K562 (cell line): ENCODE measurements at regions not wholly inside any gene's neighbourhood (a gene's known extent, or its start where the extent isn't known, plus 50 kb on each side); places are given as distances from the start of the nearest gene placed in this dataset.

Experiments
- ATAC-seq: fragments of 200-7000 bp; cut with Tn5 transposase; 3 replicates; pipeline ENCODE4 v1.9.1; 2020; ENCODE audit warnings: moderate library complexity
- BruUV-seq: library from RNA; stranded (reverse); fragments of 400-500 nt; replicated peaks from 2 replicates; lab custom pipeline; 2021; lab: Mats Ljungman, UMichigan
- CTCF ChIA-PET: fragments of 300-600 bp; formaldehyde crosslinking; extraction: SDS; loops from one replicate; lab custom pipeline; 2021; ENCODE audit warnings: low intra/inter-chr PET ratio; lab: Yijun Ruan, JAX
- POLR2A ChIA-PET: fragments of 300-600, 350-650 bp; sonication (Branson Sonifier 250); formaldehyde crosslinking; extraction: SDS; loops from one replicate; lab custom pipeline; 2021; ENCODE audit warnings: antibody characterized with exemption, inconsistent platforms; lab: Yijun Ruan, JAX
- DNase-seq, 4 experiments: peaks; one replicate each; pipeline versions ENCODE4 v3.0.0 to v3.0.0-alpha.2; 2011 to 2018; ENCODE audit warnings: low spot score in 3 of 4, mixed read lengths in 3 of 4; ENCODE audit errors: extremely low read depth in 1 of 4
- FAIRE-seq: peaks from 2 replicates; lab custom pipeline; 2011; peaks lifted over from hg19 to GRCh38; lab: Jason Lieb, UNC
- H2AFZ ChIP-seq: 2 replicates; pipeline ENCODE4 v1.6.0; 2011; ENCODE audit warnings: low read depth, low read length, control low read depth, inconsistent platforms
- H3K27ac ChIP-seq: fragments of 200-600 bp; 3 replicates; pipeline ENCODE4 v1.8.0; 2011; ENCODE audit warnings: low read depth, mild to moderate bottlenecking, control low read depth, inconsistent platforms, low read length, moderate library complexity, mixed read lengths; ENCODE audit errors: extremely low read depth
- H3K27me3 ChIP-seq, 2 experiments: fragments of 300-600 bp in 1 of 2; 2 replicates in 1 of 2; 3 replicates in 1 of 2; pipeline versions ENCODE4 v1.6.0 to v1.8.0; 2011; ENCODE audit warnings: inconsistent platforms in 2 of 2, low read length in 2 of 2, mild to moderate bottlenecking in 1 of 2, mixed read lengths in 1 of 2, moderate library complexity in 1 of 2; ENCODE audit not compliant: control insufficient read depth in 2 of 2, insufficient read depth in 2 of 2
- H3K36me3 ChIP-seq: fragments of 300-600 bp; 3 replicates; pipeline ENCODE4 v1.8.0; 2011; ENCODE audit warnings: mild to moderate bottlenecking, low read length, inconsistent platforms; ENCODE audit not compliant: control insufficient read depth, insufficient read depth
- H3K4me1 ChIP-seq, 2 experiments: fragments of 200-600 bp in 1 of 2; replicated peaks in 1 of 2; 2 replicates in 1 of 2; 3 replicates in 1 of 2; pipeline versions ENCODE4 v1.5.1 to v1.8.0; 2011; ENCODE audit warnings: inconsistent platforms in 2 of 2, low read length in 2 of 2, mild to moderate bottlenecking in 1 of 2, mixed read lengths in 1 of 2, moderate library complexity in 1 of 2; ENCODE audit not compliant: control insufficient read depth in 2 of 2, insufficient read depth in 2 of 2
- H3K4me2 ChIP-seq: 2 replicates; pipeline ENCODE4 v1.6.1; 2011; ENCODE audit warnings: low read length, control low read depth, inconsistent platforms, mixed read lengths; ENCODE audit not compliant: insufficient read depth
- H3K4me3 ChIP-seq: fragments of 200-600 bp; sonication (generic), shearing (Covaris generic); 2 replicates; pipeline ENCODE4 v1.5.1; 2016; ENCODE audit warnings: control low read depth, inconsistent platforms
- H3K79me2 ChIP-seq: fragments of 200-600 bp; 3 replicates; pipeline ENCODE4 v1.8.0; 2011; ENCODE audit warnings: low read length, inconsistent platforms; ENCODE audit not compliant: control insufficient read depth, insufficient read depth
- H3K9ac ChIP-seq, 2 experiments: 2 replicates each; pipeline versions ENCODE4 v1.6.0 to v1.6.1; 2011; ENCODE audit warnings: low read depth in 2 of 2, low read length in 2 of 2, control low read depth in 1 of 2, inconsistent platforms in 1 of 2, mild to moderate bottlenecking in 1 of 2, mixed read lengths in 1 of 2; ENCODE audit not compliant: insufficient read depth in 1 of 2
- H3K9me1 ChIP-seq: one replicate; pipeline ENCODE4 v1.6.0; 2011; ENCODE audit warnings: inconsistent platforms, mild to moderate bottlenecking, low read length, moderate library complexity; ENCODE audit not compliant: control insufficient read depth, insufficient read depth
- H3K9me3 ChIP-seq: replicated peaks from 2 replicates; pipeline ENCODE4 v1.5.1; 2011; ENCODE audit warnings: low read depth, low read length, inconsistent platforms; ENCODE audit not compliant: control insufficient read depth, insufficient read depth
- H4K20me1 ChIP-seq: replicated peaks from 2 replicates; pipeline ENCODE4 v1.6.1; 2011; ENCODE audit warnings: low read length, inconsistent platforms, mixed read lengths; ENCODE audit not compliant: control insufficient read depth, insufficient read depth
- CBX2 ChIP-seq: fragments of 200-600 bp; sonication (generic); IDR thresholded peaks from one replicate; pipeline ENCODE4 v1.6.1; 2012; ENCODE audit warnings: mild to moderate bottlenecking, low read length, inconsistent platforms; ENCODE audit not compliant: insufficient read depth, poor library complexity, severe bottlenecking
- CTBP1 ChIP-seq: fragments of 450-650 bp; IDR thresholded peaks from 2 replicates; pipeline ENCODE4 v1.6.1; 2016; ENCODE audit warnings: borderline replicate concordance
- GABPB2 ChIP-seq: fragments of 250-450 bp; sonication (Bioruptor Pico); conservative IDR thresholded peaks from 2 replicates; pipeline ENCODE4 v1.5.1; 2021; ENCODE audit warnings: mild to moderate bottlenecking
- NFXL1 ChIP-seq: fragments of 450-650 bp; formaldehyde crosslinking; IDR thresholded peaks from 2 replicates; pipeline ENCODE4 v1.4.0; 2021; ENCODE audit warnings: mild to moderate bottlenecking
- SMC3 ChIP-seq: conservative IDR thresholded peaks from 2 replicates; pipeline ENCODE4 v1.6.1; 2011; ENCODE audit warnings: low read depth, low read length, improper control_type of control experiment; ENCODE audit not compliant: insufficient read depth
- STAT5B ChIP-seq: fragments of 250-450 bp; sonication (Bioruptor Pico); IDR thresholded peaks from 2 replicates; pipeline ENCODE4 v1.8.0; 2021; ENCODE audit warnings: mild to moderate bottlenecking, inconsistent platforms
- WGBS: fragments of 100-300 bp; shearing (Covaris generic); methylation state at CpG from one replicate; pipeline ENCODE4 v1.1.6; 2016; ENCODE audit warnings: low coverage, mixed read lengths; ENCODE audit not compliant: insufficient coverage; ENCODE audit errors: missing lambda C conversion rate; 5-methylcytosine and 5-hydroxymethylcytosine counted together
- in situ Hi-C: fragments of 300-500 bp; cut with MboI; formaldehyde crosslinking; loops from 4 replicates; pipeline ENCODE4 v1.15.0; 2018; ENCODE audit warnings: inconsistent platforms, mixed read lengths
- intact Hi-C: fragments of 100-400 bp; cut with micrococcal nuclease; formaldehyde crosslinking; loops from 2 replicates; pipeline ENCODE4 v1.14.2; 2022
- TF ChIP-seq, protein P1 (sequence below): fragments of 450-650 bp; IDR thresholded peaks from 2 replicates; pipeline ENCODE4 v1.6.1; 2017; ENCODE audit warnings: mild to moderate bottlenecking, moderate library complexity
- TF ChIP-seq, protein P2 (sequence below), 2 experiments: fragments of 450-650 bp; IDR thresholded peaks; 2 replicates each; pipeline ENCODE4 v1.6.1; 2018; ENCODE audit warnings: mild to moderate bottlenecking in 2 of 2, low read depth in 1 of 2; ENCODE audit not compliant: partially characterized antibody in 2 of 2
- TF ChIP-seq, protein P3 (sequence below): sonication (generic); formaldehyde crosslinking; IDR thresholded peaks from 2 replicates; pipeline ENCODE4 v1.8.0; 2022; ENCODE audit warnings: missing genetic modification reagents, mild to moderate bottlenecking, borderline replicate concordance

DNA sequence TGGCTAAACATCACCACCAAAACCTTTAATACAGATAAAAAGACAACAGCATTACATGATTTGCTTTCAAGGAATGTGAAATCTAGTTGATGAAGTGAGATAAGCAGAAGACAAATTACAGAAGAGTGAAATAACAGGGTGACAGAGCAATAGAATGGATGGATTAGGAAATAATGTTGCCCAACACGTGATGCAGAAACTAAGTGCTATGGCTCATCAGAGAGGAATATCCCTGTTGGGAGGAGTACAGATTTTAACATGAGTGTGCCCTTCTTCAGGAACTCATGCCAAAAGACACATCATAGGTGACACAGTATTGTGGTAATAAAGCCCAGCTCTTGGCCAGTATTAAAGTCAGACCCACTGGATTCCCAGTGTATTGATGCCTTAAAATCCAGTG lies 176.6 kb upstream of the RAG2 start:
- H3K9me1 ChIP-seq = no peaks in the 10 kb centered on the region
- no peaks in the 10 kb centered on the region for H3K4me1 ChIP-seq
- intact Hi-C loops = no loop called here
- FAIRE-seq = no peak
- DNase-seq = no peak
- no peak for ATAC-seq
- POLR2A ChIA-PET = no interaction called here
- no peaks in the 10 kb centered on the region for H3K9me3 ChIP-seq
- H4K20me1 ChIP-seq = no peaks in the 10 kb centered on the region
- no peaks in the 10 kb centered on the region for H3K79me2 ChIP-seq
- no peak overlapping the region for H3K4me2 ChIP-seq
- WGBS = 0% methylated on average over 1 of the region's 1 CpG
- CTCF ChIA-PET = no interaction called here
- H3K36me3 ChIP-seq = no peaks in the 10 kb centered on the region
- H2AFZ ChIP-seq = no peak overlapping the region
- H3K4me3 ChIP-seq = no peak overlapping the region
- H3K27ac ChIP-seq = no peak overlapping the region
- no peak for TF ChIP-seq GABPB2
- TF ChIP-seq, protein P1, sequence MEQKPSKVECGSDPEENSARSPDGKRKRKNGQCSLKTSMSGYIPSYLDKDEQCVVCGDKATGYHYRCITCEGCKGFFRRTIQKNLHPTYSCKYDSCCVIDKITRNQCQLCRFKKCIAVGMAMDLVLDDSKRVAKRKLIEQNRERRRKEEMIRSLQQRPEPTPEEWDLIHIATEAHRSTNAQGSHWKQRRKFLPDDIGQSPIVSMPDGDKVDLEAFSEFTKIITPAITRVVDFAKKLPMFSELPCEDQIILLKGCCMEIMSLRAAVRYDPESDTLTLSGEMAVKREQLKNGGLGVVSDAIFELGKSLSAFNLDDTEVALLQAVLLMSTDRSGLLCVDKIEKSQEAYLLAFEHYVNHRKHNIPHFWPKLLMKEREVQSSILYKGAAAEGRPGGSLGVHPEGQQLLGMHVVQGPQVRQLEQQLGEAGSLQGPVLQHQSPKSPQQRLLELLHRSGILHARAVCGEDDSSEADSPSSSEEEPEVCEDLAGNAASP = no peak
- TF ChIP-seq CBX2 = no peak
- TF ChIP-seq, all 486 proteins: peak for 0
- no peak overlapping the region for H3K9ac ChIP-seq
- H3K27me3 ChIP-seq = no peaks in the 10 kb centered on the region
- in situ Hi-C loops = no loop called here
- BruUV-seq = no TSS peak

DNA sequence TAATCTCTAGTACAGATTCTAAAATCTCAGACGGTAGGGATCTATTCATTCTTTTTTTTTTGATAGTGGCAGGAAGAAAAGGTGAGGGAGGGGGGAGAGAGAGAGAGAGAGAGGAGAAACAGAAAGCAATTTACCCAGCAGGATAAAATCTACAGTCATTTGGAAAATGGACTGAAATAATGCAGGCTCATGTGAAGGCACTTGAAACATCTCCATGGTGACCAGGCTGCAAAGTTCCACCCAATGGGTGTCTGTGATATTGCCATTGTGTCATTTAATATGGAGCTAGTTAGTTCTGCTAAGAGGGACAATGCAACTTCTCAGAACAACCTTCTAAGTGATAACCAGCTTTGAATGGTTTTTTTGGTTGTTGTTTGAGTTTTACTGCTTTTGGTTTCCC lies 165.2 kb upstream of the RAG2 start:
- Histone ChIP-seq H3K4me2 (no peak overlapping the region), H3K27me3 (no peaks in the 10 kb centered on the region), H3K79me2 (no peaks in the 10 kb centered on the region), H4K20me1 (no peaks in the 10 kb centered on the region), H2AFZ (no peak overlapping the region), H3K9ac (no peak overlapping the region), H3K36me3 (no peaks in the 10 kb centered on the region), H3K4me3 (no peak overlapping the region), H3K27ac (no peak overlapping the region), H3K9me3 (no peaks in the 10 kb centered on the region), H3K4me1 (no peaks in the 10 kb centered on the region), H3K9me1 (no peaks in the 10 kb centered on the region)
- CTCF ChIA-PET = no interaction called here
- 0% methylated on average over 1 of the region's 1 CpG for WGBS
- POLR2A ChIA-PET = no interaction called here
- intact Hi-C loops (no loop called here), in situ Hi-C loops (no loop called here)
- ATAC-seq (no peak), DNase-seq (no peak), FAIRE-seq (no peak)
- no TSS peak for BruUV-seq
- TF ChIP-seq STAT5B = no peak
- TF ChIP-seq SMC3 = no peak
- TF ChIP-seq NFXL1 (CRISPR knock-in tag) = no peak
- TF ChIP-seq CTBP1 = no peak
- TF ChIP-seq, protein P2, sequence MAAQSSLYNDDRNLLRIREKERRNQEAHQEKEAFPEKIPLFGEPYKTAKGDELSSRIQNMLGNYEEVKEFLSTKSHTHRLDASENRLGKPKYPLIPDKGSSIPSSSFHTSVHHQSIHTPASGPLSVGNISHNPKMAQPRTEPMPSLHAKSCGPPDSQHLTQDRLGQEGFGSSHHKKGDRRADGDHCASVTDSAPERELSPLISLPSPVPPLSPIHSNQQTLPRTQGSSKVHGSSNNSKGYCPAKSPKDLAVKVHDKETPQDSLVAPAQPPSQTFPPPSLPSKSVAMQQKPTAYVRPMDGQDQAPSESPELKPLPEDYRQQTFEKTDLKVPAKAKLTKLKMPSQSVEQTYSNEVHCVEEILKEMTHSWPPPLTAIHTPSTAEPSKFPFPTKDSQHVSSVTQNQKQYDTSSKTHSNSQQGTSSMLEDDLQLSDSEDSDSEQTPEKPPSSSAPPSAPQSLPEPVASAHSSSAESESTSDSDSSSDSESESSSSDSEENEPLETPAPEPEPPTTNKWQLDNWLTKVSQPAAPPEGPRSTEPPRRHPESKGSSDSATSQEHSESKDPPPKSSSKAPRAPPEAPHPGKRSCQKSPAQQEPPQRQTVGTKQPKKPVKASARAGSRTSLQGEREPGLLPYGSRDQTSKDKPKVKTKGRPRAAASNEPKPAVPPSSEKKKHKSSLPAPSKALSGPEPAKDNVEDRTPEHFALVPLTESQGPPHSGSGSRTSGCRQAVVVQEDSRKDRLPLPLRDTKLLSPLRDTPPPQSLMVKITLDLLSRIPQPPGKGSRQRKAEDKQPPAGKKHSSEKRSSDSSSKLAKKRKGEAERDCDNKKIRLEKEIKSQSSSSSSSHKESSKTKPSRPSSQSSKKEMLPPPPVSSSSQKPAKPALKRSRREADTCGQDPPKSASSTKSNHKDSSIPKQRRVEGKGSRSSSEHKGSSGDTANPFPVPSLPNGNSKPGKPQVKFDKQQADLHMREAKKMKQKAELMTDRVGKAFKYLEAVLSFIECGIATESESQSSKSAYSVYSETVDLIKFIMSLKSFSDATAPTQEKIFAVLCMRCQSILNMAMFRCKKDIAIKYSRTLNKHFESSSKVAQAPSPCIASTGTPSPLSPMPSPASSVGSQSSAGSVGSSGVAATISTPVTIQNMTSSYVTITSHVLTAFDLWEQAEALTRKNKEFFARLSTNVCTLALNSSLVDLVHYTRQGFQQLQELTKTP (IDR thresholded peaks at IDR 0.05; ENCODE audit: low read depth in 1 of 2, partially characterized antibody in 2 of 2) = no peak
- TF ChIP-seq, protein P3, sequence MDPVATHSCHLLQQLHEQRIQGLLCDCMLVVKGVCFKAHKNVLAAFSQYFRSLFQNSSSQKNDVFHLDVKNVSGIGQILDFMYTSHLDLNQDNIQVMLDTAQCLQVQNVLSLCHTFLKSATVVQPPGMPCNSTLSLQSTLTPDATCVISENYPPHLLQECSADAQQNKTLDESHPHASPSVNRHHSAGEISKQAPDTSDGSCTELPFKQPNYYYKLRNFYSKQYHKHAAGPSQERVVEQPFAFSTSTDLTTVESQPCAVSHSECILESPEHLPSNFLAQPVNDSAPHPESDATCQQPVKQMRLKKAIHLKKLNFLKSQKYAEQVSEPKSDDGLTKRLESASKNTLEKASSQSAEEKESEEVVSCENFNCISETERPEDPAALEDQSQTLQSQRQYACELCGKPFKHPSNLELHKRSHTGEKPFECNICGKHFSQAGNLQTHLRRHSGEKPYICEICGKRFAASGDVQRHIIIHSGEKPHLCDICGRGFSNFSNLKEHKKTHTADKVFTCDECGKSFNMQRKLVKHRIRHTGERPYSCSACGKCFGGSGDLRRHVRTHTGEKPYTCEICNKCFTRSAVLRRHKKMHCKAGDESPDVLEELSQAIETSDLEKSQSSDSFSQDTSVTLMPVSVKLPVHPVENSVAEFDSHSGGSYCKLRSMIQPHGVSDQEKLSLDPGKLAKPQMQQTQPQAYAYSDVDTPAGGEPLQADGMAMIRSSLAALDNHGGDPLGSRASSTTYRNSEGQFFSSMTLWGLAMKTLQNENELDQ (CRISPR knock-in tag) = no peak
